Fibroblast of lung (primary cell): ENCODE measurements at regions not wholly inside any gene's neighbourhood (a gene's known extent, or its start where the extent isn't known, plus 50 kb on each side); places are given as distances from the start of the nearest gene placed in this dataset.

Source experiments
- EZH2 ChIP-seq: IDR thresholded peaks from 2 replicates; pipeline ENCODE4 v1.5.1; 2012; ENCODE audit warnings: low read length, control low read depth, mild to moderate bottlenecking; ENCODE audit errors: missing control alignments
- TF ChIP-seq, protein P1 (sequence below), 2 donors: IDR thresholded peaks in 1 of 2; conservative IDR thresholded peaks in 1 of 2; 1 replicate in 1 of 2; 2 replicates in 1 of 2; pipeline ENCODE4 v1.5.1; 2011 to 2012; ENCODE audit warnings: low read length in 2 of 2, control low read depth in 1 of 2, inconsistent platforms in 1 of 2, low read depth in 1 of 2, mild to moderate bottlenecking in 1 of 2

DNA sequence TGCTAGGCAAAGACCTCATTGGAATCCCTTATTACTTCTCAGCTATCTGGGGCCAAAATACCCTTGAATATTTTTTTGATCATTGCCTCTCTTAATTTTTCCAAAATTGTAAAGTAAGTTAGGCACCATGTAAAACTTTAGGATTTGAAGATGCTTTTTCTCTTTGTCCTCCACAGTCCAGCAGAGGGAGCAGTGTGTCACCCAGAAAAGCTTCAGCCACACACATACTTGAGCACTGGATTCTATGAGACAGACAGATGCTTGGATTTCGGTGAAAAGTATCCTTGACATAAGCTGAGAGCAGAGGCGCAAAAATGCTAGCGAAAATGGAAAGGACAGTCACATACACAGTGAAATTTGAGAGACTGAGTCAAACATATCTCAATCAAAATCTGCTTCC is 74.7 kb upstream of the KCNJ3 start:
- TF ChIP-seq, protein P1, sequence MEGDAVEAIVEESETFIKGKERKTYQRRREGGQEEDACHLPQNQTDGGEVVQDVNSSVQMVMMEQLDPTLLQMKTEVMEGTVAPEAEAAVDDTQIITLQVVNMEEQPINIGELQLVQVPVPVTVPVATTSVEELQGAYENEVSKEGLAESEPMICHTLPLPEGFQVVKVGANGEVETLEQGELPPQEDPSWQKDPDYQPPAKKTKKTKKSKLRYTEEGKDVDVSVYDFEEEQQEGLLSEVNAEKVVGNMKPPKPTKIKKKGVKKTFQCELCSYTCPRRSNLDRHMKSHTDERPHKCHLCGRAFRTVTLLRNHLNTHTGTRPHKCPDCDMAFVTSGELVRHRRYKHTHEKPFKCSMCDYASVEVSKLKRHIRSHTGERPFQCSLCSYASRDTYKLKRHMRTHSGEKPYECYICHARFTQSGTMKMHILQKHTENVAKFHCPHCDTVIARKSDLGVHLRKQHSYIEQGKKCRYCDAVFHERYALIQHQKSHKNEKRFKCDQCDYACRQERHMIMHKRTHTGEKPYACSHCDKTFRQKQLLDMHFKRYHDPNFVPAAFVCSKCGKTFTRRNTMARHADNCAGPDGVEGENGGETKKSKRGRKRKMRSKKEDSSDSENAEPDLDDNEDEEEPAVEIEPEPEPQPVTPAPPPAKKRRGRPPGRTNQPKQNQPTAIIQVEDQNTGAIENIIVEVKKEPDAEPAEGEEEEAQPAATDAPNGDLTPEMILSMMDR (conservative IDR thresholded peaks at IDR 0.05 in 1 of 2, IDR thresholded peaks at IDR 0.05 in 1 of 2; ENCODE audit: low read depth in 1 of 2, low read length in 2 of 2) = peak; percentile 24 to 54
- TF ChIP-seq EZH2 = no peak
